ENCODE measurements at regions not wholly inside any gene's neighbourhood (a gene's known extent, or its start where the extent isn't known, plus 50 kb on each side); places are given as distances from the start of the nearest gene placed in this dataset.

- H3K4me1 Mint-ChIP-seq: no peaks in the 10 kb centered on the region
- no peaks in the 10 kb centered on the region for H3K9me3 ChIP-seq (ENCODE audit: control insufficient read depth, low read length)
These were observed 533.4 kb downstream of the IRX1 start for GRCh38 chr5:4128994-4129393.

GRCh38 chr5:4129523-4129922, 533.9 kb downstream of the IRX1 start:
- no peaks in the 10 kb centered on the region for H3K36me3 ChIP-seq (ENCODE audit: control insufficient read depth, insufficient read depth, low read length)
- H3K9me3 ChIP-seq (ENCODE audit: control insufficient read depth, low read length): no peaks in the 10 kb centered on the region
- H3K27me3 Mint-ChIP-seq (ENCODE audit: insufficient read depth): no peaks in the 10 kb centered on the region
- H3K36me3 Mint-ChIP-seq (ENCODE audit: low read depth): no peaks in the 10 kb centered on the region
- no peaks in the 10 kb centered on the region for H3K9me3 Mint-ChIP-seq
- H3K9ac ChIP-seq (ENCODE audit: extremely low read depth, low read length, poor library complexity, severe bottlenecking): no peak overlapping the region
- no peak overlapping the region for H3K4me3 Mint-ChIP-seq
- no peak for TF ChIP-seq CTCF (conservative IDR thresholded peaks at IDR 0.05)
- no peaks in the 10 kb centered on the region for H3K4me1 Mint-ChIP-seq
- H3K4me3 ChIP-seq (ENCODE audit: low read length): no peak overlapping the region
- no peak overlapping the region for H3K27ac ChIP-seq (ENCODE audit: low read depth, low read length)
- H3K4me1 ChIP-seq (ENCODE audit: control insufficient read depth, insufficient read depth, low read length): no peaks in the 10 kb centered on the region
- WGBS, 2 experiments (ENCODE audit: insufficient coverage in 1 of 2, insufficient read length in 1 of 2): 90 to 92% methylated on average over 2 to 7 of the region's 7 CpGs
- no peaks in the 10 kb centered on the region for H3K27me3 ChIP-seq (ENCODE audit: control insufficient read depth, insufficient read depth, low read length, poor library complexity, severe bottlenecking)
- no peak for DNase-seq
- no peak overlapping the region for H3K27ac Mint-ChIP-seq

More at GRCh38 chr5:4128994-4129393, 533.4 kb downstream of the IRX1 start:
- Histone ChIP-seq H3K4me1 (ENCODE audit: control insufficient read depth, insufficient read depth, low read length) (no peaks in the 10 kb centered on the region), H3K27ac (ENCODE audit: low read depth, low read length) (no peak overlapping the region), H3K9ac (ENCODE audit: extremely low read depth, low read length, poor library complexity, severe bottlenecking) (no peak overlapping the region), H3K27me3 (ENCODE audit: control insufficient read depth, insufficient read depth, low read length, poor library complexity, severe bottlenecking) (no peaks in the 10 kb centered on the region), H3K36me3 (ENCODE audit: control insufficient read depth, insufficient read depth, low read length) (no peaks in the 10 kb centered on the region), H3K4me3 (ENCODE audit: low read length) (no peak overlapping the region)
- Mint-ChIP-seq H3K9me3 (no peaks in the 10 kb centered on the region), H3K27ac (no peak overlapping the region), H3K4me3 (no peak overlapping the region), H3K27me3 (ENCODE audit: insufficient read depth) (no peaks in the 10 kb centered on the region), H3K36me3 (ENCODE audit: low read depth) (no peaks in the 10 kb centered on the region)
- no peak for DNase-seq
- 94 to 95% methylated on average over 3 to 9 of the region's 9 CpGs for WGBS, 2 experiments (ENCODE audit: insufficient coverage in 1 of 2, insufficient read length in 1 of 2)
- no peak for TF ChIP-seq CTCF (conservative IDR thresholded peaks at IDR 0.05)

- Mint-ChIP-seq H3K36me3 (ENCODE audit: low read depth) (no peaks in the 10 kb centered on the region), H3K9me3 (no peaks in the 10 kb centered on the region), H3K4me3 (no peak overlapping the region), H3K27me3 (ENCODE audit: insufficient read depth) (no peaks in the 10 kb centered on the region), H3K4me1 (no peaks in the 10 kb centered on the region), H3K27ac (no peak overlapping the region)
- Histone ChIP-seq H3K36me3 (ENCODE audit: control insufficient read depth, insufficient read depth, low read length) (no peaks in the 10 kb centered on the region), H3K9ac (ENCODE audit: extremely low read depth, low read length, poor library complexity, severe bottlenecking) (no peak overlapping the region), H3K4me3 (ENCODE audit: low read length) (no peak overlapping the region), H3K9me3 (ENCODE audit: control insufficient read depth, low read length) (no peaks in the 10 kb centered on the region), H3K27me3 (ENCODE audit: control insufficient read depth, insufficient read depth, low read length, poor library complexity, severe bottlenecking) (no peaks in the 10 kb centered on the region), H3K27ac (ENCODE audit: low read depth, low read length) (no peak overlapping the region), H3K4me1 (ENCODE audit: control insufficient read depth, insufficient read depth, low read length) (no peaks in the 10 kb centered on the region)
- no peak for TF ChIP-seq CTCF (conservative IDR thresholded peaks at IDR 0.05)
- peak; percentile 50 for DNase-seq
- 72 to 81% methylated on average over 2 to 3 of the region's 3 CpGs for WGBS, 2 experiments (ENCODE audit: insufficient coverage in 1 of 2, insufficient read length in 1 of 2)
These were observed 535.2 kb downstream of the IRX1 start for GRCh38 chr5:4130819-4131218.

All from endodermal cell (in vitro differentiated cells).